Endothelial cell of umbilical vein (primary cell): ENCODE measurements at regions not wholly inside any gene's neighbourhood (a gene's known extent, or its start where the extent isn't known, plus 50 kb on each side); places are given as distances from the start of the nearest gene placed in this dataset.

Experiments used
- BruUV-seq: library from RNA; stranded (reverse); fragments of 400-500 nt; replicated peaks from 2 replicates; lab custom pipeline; 2021; lab: Mats Ljungman, UMichigan
- CTCF ChIA-PET: fragments of 300-600, 350-600 bp; sonication (Branson Sonifier 250); formaldehyde crosslinking; loops from one replicate; lab custom pipeline; 2021; ENCODE audit warnings: antibody characterized with exemption, inconsistent platforms; lab: Charles Lee
- POLR2A ChIA-PET: fragments of 300-600, 350-600 bp; sonication (Branson Sonifier 250); formaldehyde crosslinking; loops from one replicate; lab custom pipeline; 2021; ENCODE audit warnings: antibody characterized with exemption, inconsistent platforms; lab: Charles Lee
- DNase-seq: peaks from one replicate; pipeline ENCODE4 v3.0.0-alpha.2; 2011; ENCODE audit warnings: low read depth, low spot score
- FAIRE-seq: peaks from 2 replicates; lab custom pipeline; 2011; peaks lifted over from hg19 to GRCh38; lab: Jason Lieb, UNC
- H2AFZ ChIP-seq: 2 replicates; pipeline ENCODE4 v1.6.0; 2012; ENCODE audit warnings: low read depth, low read length, control low read depth, inconsistent platforms
- H3K27ac ChIP-seq: 2 replicates; pipeline ENCODE4 v1.5.1; 2011; ENCODE audit warnings: low read depth, mild to moderate bottlenecking, control low read depth, low read length, moderate library complexity; ENCODE audit not compliant: insufficient read depth
- H3K27me3 ChIP-seq, 2 experiments: 2 replicates each; pipeline versions ENCODE4 v1.6.0 to v1.6.1; 2011; ENCODE audit warnings: low read length in 2 of 2, mixed read lengths in 1 of 2; ENCODE audit not compliant: control insufficient read depth in 2 of 2, insufficient read depth in 2 of 2
- H3K36me3 ChIP-seq, 2 experiments: 2 replicates in 1 of 2; 3 replicates in 1 of 2; pipeline ENCODE4 v1.5.1; 2011; ENCODE audit warnings: low read length in 2 of 2, mild to moderate bottlenecking in 1 of 2, moderate library complexity in 1 of 2; ENCODE audit not compliant: control insufficient read depth in 2 of 2, insufficient read depth in 2 of 2; ENCODE audit errors: extremely low read depth in 1 of 2
- H3K4me1 ChIP-seq: 3 replicates; pipeline ENCODE4 v1.5.1; 2011; ENCODE audit warnings: mild to moderate bottlenecking, low read length; ENCODE audit not compliant: control insufficient read depth, insufficient read depth; ENCODE audit errors: extremely low read depth
- H3K4me2 ChIP-seq: 2 replicates; pipeline ENCODE4 v1.6.1; 2011; ENCODE audit warnings: low read length, control low read depth, mixed read lengths; ENCODE audit not compliant: insufficient read depth
- H3K4me3 ChIP-seq, 3 experiments: fragments of 200-600 bp in 1 of 3; sonication (generic), shearing (Covaris generic) in 1 of 3; replicated peaks in 1 of 3; 2 replicates each; pipeline ENCODE4 v1.5.1; 2011 to 2016; ENCODE audit warnings: control low read depth in 3 of 3, low read length in 3 of 3, mild to moderate bottlenecking in 2 of 3, inconsistent platforms in 1 of 3, low read depth in 1 of 3, moderate library complexity in 1 of 3; ENCODE audit not compliant: insufficient read depth in 1 of 3
- H3K79me2 ChIP-seq: 2 replicates; pipeline ENCODE4 v1.6.0; 2012; ENCODE audit warnings: low read length, inconsistent platforms; ENCODE audit not compliant: control insufficient read depth, insufficient read depth
- H3K9ac ChIP-seq: replicated peaks from 2 replicates; pipeline ENCODE3; 2011; ENCODE audit warnings: low read length, control low read depth; ENCODE audit not compliant: insufficient read depth; ENCODE audit errors: extremely low read depth
- H3K9me1 ChIP-seq: replicated peaks from 3 replicates; pipeline ENCODE4 v1.6.0; 2011; ENCODE audit warnings: mild to moderate bottlenecking, low read length; ENCODE audit not compliant: control insufficient read depth, insufficient read depth; ENCODE audit errors: extremely low read depth
- H3K9me3 ChIP-seq: replicated peaks from 2 replicates; pipeline ENCODE4 v1.5.1; 2012; ENCODE audit warnings: low read length, inconsistent platforms; ENCODE audit not compliant: control insufficient read depth, insufficient read depth
- H4K20me1 ChIP-seq: replicated peaks from 2 replicates; pipeline ENCODE3; 2011; ENCODE audit warnings: mild to moderate bottlenecking, low read length; ENCODE audit not compliant: control insufficient read depth, insufficient read depth; ENCODE audit errors: extremely low read depth
- CTCF ChIP-seq, 2 donors: IDR thresholded peaks; 1 replicate in 1 of 2; 2 replicates in 1 of 2; pipeline ENCODE4 v1.5.1; 2011; ENCODE audit warnings: low read length in 2 of 2, mild to moderate bottlenecking in 2 of 2, moderate library complexity in 2 of 2, control low read depth in 1 of 2, inconsistent platforms in 1 of 2, low read depth in 1 of 2; ENCODE audit not compliant: insufficient read depth in 1 of 2; ENCODE audit errors: extremely low read depth in 1 of 2
- EZH2 ChIP-seq: IDR thresholded peaks from 2 replicates; pipeline ENCODE4 v1.6.1; 2012; ENCODE audit warnings: borderline replicate concordance, low read depth, mild to moderate bottlenecking, moderate library complexity, low read length, inconsistent platforms; ENCODE audit not compliant: severe bottlenecking
- FOS ChIP-seq: IDR thresholded peaks from 2 replicates; pipeline ENCODE4 v1.6.1; 2011; ENCODE audit warnings: mild to moderate bottlenecking, low read length, moderate library complexity, borderline replicate concordance; ENCODE audit not compliant: insufficient read depth
- GATA2 ChIP-seq: IDR thresholded peaks from 2 replicates; pipeline ENCODE4 v1.7.0; 2011; ENCODE audit warnings: low read depth, mild to moderate bottlenecking, moderate library complexity, mixed read lengths, low read length; ENCODE audit not compliant: insufficient read length, insufficient read depth
- JUN ChIP-seq: IDR thresholded peaks from 2 replicates; pipeline ENCODE4 v1.6.1; 2011; ENCODE audit warnings: borderline replicate concordance, low read depth; ENCODE audit not compliant: insufficient read length, insufficient read depth
- MAX ChIP-seq: IDR thresholded peaks from 2 replicates; pipeline ENCODE4 v1.6.1; 2011; ENCODE audit not compliant: insufficient read depth, insufficient read length
- MYC ChIP-seq: IDR thresholded peaks from one replicate; pipeline ENCODE4 v1.6.1; 2011; ENCODE audit warnings: mild to moderate bottlenecking, low read depth, low read length
- POLR2A ChIP-seq: IDR thresholded peaks from 2 replicates; pipeline ENCODE4 v1.6.1; 2012; ENCODE audit warnings: low read depth, mild to moderate bottlenecking, control low read depth, low read length
- POLR2AphosphoS5 ChIP-seq: IDR thresholded peaks from 2 replicates; pipeline ENCODE4 v1.6.1; 2012; ENCODE audit warnings: low read depth, mild to moderate bottlenecking, control low read depth, low read length, moderate library complexity; ENCODE audit not compliant: insufficient read depth
- dilution Hi-C: fragments of 300-500 bp; cut with MboI; formaldehyde crosslinking; loops from one replicate; pipeline ENCODE4 v1.15.0; 2019; ENCODE audit warnings: low sequenced_read_pairs; ENCODE audit not compliant: extremely low pct_ligation_motif_present
- intact Hi-C: fragments of 100-400 bp; cut with micrococcal nuclease; formaldehyde crosslinking; loops from one replicate; pipeline ENCODE4 v1.10.0; 2022

GRCh38 chr5:3512361-3513095 lies 83.1 kb upstream of the IRX1 start:
- ChIA-PET CTCF (no interaction called here), POLR2A (no interaction called here)
- dilution Hi-C loops (no loop called here), intact Hi-C loops (no loop called here)
- Histone ChIP-seq H2AFZ (no peak overlapping the region), H3K4me1 (no peaks in the 10 kb centered on the region), H3K27me3 (no peaks in the 10 kb centered on the region), H3K9me1 (no peaks in the 10 kb centered on the region), H3K4me3 (no peak overlapping the region), H3K36me3 (no peaks in the 10 kb centered on the region), H3K9me3 (peaks cover 3% of the 10 kb centered on the region), H3K27ac (no peak overlapping the region), H3K79me2 (no peaks in the 10 kb centered on the region), H4K20me1 (no peaks in the 10 kb centered on the region), H3K4me2 (no peak overlapping the region), H3K9ac (no peak overlapping the region)
- BruUV-seq: no TSS peak
- no peak for FAIRE-seq
- TF ChIP-seq MYC (no peak), EZH2 (no peak), JUN (no peak), MAX (no peak), POLR2AphosphoS5 (no peak), POLR2A (no peak), FOS (no peak), CTCF (IDR thresholded peaks at IDR 0.05; ENCODE audit: extremely low read depth in 1 of 2, insufficient read depth in 1 of 2, low read depth in 1 of 2, low read length in 2 of 2) (no peak), GATA2 (no peak)
- DNase-seq: no peak
